HG02870 (cell line): ENCODE measurements at regions not wholly inside any gene's neighbourhood (a gene's known extent, or its start where the extent isn't known, plus 50 kb on each side); places are given as distances from the start of the nearest gene placed in this dataset.
A peak's percentile ranks its signal among the peaks of the same experiment; 100 is the strongest.
"Not testable (repeated sequence)": the region's sequence is repeated elsewhere in the genome, so short reads cannot be mapped to it uniquely, and the experiment has no call there.

Experiments
- ATAC-seq: cut with Tn5 transposase; IDR thresholded peaks from one replicate; pipeline ENCODE4 v1.9.1; 2021; ENCODE audit warnings: mild to moderate bottlenecking, moderate library complexity; ENCODE audit not compliant: unreplicated experiment

DNA sequence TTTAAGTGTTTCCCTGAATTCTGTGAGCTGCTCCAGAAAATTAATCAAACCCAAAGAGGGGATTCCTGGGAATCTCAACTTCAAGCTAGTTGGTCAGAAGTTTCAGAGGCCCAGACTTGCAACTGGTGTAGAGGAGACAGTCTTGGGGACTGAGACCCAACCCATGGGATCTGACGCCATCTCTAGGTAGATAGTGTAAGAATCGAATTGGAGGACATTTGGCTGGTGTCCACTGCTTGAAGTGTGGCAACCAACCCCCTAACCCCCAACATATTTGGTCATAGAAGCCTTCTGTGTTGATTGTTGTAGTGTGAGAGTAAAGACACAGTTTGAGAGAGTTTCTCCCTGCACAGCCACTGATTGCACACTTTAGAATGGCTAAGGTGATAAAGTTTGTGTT, 103.5 kb upstream of the CARMIL1 start:
- no peak for ATAC-seq

DNA sequence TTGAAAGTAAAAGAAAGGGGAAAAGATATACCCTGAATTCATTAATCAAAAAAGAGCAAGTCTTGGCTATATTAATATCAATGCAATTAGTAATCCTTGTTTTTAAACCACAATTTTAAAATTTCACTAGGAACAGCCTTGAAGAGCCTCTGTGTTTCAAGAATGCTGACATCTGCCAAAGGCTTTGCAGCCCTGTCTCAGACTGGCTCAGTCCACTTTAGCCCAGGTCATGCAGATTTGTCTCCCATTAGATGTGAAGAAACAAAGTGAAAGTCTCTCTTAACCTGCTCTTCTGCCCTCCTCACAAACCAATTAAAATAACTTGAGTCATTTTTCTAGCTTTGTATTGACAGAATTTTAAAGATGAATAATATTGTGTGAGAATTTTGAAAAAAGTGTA, 102.7 kb upstream of the CARMIL1 start:
- ATAC-seq = no peak

DNA sequence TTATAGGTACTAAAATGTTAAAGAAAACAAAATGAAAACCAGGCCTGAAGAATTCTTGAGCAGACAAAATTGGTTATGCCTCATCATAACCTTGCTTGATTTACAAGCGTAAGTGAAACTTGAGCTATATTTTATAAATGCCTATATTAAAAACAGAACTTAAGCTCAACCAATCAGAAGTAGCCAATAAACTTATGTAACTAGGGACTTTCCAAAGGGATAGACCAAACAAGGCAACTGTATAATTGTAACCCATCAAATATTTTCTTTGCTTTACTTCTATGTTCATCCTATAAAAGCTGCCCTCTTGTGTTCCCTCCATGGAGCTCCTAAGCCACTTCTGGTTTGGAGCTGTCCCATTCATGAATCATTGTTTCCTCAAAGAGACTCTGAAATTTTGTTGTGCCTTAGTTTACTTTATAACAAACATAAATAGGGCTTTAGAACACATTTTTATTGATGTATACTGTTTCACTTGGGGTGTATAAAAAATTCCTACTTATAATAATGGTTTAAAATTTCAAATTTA, 101.6 kb upstream of the CARMIL1 start:
- no peak for ATAC-seq

DNA sequence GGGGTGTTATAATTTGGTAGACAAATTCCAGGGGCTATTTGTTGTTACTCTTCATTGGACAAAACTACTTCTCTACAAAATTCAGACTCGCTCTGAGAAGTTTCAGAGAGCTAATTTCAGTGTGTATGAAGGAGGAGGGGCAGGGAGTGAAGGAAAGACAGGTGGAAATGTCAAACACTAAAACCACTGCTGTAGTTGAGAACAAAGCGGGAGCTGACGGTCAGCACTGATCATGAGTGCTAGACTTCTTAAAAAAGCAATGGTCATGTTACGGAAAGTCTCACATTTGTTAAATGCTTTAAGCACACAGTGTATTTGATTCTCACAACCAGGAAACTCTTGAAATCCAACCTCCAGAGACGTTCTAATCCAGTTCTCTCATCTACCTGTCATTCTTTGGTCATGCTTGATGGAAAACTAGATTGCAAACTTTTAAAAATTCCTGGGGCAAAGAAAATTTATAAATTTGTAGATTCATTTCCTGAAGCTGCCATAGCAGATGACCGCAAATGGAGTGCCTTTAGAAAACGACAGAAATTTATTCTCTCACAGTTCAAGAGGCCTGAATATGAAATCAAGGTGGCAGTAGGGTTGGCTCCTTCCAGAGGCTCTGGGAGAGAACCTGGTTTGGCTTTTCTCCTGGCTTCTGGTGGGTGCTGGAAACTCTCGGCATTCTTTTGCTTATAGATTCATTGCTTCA, 100.7 kb upstream of the CARMIL1 start:
- ATAC-seq = no peak

DNA sequence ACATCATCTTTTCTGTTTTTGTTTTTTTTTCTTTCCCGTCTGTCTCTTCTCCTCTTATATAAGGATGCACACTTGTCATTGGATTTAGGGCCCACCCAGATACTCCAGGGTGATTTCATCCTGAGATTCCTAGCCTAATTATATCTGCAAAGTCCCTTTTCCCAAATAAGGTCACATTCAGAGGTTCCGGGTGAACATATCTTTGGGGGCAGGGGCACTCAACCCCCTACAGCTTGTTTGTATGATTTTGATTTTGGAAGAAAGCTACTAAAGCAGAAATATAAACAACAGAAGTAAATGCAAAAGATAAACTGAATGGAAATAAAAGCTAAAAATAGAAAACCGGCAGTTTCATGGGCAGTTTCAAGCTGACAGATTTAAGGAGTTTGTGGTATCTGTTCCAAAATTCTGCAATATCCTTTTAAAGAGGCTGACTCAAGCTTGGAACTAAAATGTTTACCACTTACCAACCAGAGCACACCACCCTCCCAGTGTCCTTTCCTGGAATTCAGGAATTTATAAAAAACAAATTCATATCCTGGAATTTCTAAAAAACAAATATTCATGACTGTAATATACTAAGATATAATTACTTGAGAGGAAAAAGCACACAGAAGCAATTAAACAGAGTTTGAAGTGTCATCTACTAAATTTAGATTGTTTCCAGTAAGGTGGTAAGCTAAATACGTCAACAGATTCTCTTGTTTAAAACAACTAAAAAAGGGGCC, 100.0 kb upstream of the CARMIL1 start:
- ATAC-seq = no peak

DNA sequence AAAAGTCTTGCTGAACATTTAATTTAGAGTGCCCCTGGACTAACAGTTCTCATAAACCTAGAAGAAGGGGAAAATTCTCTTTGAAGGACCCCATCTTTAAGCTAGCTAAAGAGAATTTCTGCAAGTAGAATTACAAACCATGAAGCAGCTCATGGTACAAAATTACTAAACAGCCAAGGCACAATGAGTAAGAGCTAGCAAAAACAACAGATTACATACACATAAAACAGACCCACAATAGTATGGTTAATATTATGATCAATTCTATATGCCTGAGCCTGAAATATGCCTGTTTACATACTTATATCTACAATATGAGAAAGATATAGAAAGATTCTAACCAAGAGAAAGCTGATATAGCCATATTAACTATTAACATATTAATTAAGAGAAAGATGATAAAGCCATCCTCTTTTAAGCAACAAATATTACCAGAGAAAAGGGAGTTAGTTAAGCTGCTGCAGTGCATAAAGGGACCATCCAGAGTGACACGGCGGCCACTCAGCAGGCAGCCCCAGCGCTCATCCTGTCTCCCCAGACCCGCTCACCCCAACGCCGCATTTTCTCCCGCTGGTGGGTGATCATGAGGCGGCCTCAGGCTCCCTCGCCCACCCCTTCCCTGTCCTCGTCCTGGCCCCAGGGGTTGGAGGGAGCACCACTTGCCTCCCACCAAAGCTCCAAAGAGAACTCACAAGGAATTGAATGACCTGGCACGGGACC, 98.4 kb upstream of the CARMIL1 start:
- ATAC-seq = no peak

DNA sequence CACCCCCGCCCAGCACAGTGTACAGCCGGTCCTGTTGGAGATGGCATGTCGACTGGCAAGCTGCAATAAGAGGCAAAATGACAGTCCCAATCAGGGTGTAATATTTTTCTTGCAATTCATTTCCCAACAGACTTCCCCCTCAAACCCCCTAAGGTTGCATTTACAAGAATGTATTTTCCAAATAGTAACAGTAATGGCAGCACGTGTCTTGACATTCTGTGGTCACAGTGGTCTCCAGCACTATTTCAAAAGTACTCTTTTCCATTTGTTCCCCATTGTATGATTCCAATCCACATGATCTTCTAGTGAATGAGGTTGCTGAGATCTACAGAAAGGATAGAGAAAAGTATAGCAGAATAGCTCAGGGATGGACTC, 97.8 kb upstream of the CARMIL1 start:
- ATAC-seq = no peak

DNA sequence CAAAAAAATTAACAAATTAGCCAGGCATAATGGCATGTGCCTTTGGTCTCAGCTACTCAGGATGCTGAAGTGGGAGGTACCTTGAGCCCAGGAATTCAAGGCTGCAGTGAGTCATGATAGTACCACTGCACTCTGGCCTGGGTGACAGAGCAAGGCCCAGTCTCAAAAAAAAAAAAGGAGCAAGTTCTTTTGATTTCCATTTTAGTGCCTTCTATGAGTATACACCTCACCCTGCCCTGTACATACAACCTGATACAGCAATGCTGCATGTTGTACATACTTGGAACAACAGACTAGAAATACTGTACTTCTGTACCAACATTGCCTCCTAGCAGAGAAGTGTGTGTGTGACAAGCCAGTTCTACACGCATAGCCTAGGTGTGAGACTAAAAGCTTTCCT, 97.3 kb upstream of the CARMIL1 start:
- ATAC-seq = no peak

DNA sequence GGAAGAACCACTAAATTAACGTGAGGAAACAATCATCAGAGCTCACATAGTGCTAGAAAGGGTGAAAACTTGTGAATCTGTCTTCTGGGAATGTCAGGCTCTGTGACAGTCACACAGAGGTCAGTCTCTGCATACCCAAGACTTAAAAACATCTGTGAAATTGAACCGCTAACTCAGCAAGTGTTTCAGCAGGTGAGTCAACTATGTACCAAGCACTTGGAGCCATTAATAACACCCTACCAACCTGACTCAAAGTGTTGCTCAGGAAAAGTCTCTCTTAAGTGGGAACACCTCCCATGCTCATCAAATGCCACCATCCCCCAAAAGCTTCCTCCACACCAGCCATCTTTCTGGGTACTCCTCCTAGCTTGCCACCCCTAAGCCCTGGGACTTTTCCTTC, 92.3 kb upstream of the CARMIL1 start:
- peak; percentile 88 for ATAC-seq

DNA sequence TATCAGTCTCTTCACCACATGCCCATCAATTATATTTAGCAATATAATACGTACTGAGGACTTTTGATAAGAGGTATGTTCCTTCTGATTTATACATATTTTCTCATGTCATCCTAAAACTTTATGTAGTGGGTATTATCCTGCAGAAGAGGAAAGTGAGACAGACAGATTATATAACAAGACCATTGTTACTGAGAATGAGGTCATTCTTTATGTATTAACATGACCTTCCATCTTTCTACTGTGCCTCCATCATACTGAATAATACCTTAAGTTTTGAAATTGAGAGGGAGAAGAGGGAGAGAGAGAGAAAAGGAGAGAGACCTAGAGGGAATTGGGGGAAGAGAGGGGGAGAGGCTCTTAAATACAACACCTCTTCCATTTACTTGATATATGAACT, 90.9 kb upstream of the CARMIL1 start:
- ATAC-seq = no peak

DNA sequence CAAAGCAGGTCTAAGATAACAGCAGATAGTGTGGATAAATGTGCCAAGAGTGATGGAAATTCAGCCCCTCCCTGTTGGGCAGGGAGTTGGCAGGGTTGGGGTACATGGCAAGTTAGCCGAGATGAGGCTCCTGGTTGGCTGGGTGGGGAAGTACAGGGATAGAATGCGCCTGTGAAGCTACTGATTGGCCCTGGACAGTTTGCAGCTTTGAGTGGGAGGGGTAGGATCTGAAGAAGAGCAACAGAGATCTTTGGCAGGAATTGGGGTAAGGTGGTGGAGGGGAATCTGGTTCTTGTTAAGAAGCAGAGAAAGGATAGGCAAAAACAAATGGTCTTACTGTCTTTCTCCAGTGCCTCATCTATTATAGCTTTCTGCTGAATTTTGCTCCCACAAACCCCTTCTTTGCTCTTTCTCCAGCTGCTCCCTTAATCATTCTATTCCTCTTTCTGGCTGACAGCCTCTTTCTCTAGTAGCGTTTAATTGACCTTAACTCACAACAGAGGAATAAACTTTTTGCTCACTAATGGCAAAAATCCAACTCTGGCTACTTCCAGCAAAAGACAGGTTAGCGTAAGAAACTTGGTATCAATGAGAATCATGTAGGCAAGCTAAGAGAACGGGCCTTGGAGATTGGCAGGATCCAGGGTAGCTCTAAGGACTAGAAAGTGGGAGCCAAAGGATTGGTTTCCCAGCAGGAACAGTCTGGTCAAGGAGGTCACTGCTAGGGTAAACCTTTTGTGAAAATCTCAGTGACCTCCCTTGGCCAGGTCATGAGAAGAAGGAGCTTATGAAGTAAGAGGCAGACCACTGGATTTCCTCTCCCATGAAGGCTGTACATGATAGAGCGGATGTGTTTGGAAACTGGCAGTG, 86.3 kb upstream of the CARMIL1 start:
- ATAC-seq = no peak

DNA sequence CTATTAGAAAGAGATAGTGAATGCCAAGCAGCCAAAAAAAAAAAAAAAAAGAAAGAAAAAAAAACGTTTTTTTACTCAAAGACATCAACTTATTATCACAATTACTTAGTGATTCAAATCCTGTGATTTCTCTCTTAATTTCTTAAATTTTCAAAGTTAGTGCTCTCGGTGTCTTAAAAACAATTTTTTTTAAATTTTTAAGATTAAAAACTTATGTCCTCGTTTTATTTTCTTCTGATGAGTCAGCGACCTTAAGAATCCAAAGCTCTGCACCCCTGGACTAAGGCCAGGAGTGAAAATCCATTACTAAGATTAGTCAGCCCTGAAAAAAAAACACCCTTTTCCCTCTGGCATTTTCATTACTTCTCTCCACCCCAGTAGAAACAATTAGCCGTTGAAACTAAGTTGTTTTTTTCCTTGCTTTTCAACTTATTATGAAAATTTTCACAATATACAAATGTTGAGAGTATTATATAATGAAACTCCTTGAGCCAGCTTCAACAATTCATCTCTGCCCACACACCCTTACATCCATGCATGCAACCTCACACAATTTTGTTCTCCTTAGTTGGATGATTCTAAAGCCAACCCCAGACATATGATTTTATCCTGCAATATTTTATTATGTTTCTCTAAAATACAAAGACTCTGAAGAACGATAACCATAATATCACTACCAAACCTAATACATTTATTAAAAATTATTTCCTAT, 85.6 kb upstream of the CARMIL1 start:
- no peak for ATAC-seq

DNA sequence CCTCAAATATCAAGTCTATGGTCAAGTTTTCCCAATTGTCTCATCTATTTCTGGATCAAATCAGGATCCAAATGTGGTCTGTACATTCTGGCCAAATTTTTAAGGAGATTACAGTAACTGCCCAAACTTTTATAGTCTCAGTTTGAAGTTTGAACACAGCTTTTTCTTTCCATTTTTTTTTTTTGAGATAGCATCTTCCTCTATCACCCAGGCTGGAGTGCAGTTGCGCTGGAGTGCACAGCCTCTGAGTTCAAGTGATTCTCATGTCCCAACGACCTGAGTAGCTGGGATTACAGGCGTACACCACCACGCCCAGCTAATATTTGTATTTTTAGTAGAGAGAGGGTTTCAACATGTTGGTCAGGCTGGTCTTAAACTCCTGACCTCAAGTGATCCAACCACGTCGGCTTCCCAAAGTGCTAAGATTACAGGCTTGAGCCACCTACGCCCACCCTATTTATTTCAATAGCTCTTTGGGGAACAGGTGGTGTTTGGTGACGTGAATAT, 84.9 kb upstream of the CARMIL1 start:
- ATAC-seq = no peak

DNA sequence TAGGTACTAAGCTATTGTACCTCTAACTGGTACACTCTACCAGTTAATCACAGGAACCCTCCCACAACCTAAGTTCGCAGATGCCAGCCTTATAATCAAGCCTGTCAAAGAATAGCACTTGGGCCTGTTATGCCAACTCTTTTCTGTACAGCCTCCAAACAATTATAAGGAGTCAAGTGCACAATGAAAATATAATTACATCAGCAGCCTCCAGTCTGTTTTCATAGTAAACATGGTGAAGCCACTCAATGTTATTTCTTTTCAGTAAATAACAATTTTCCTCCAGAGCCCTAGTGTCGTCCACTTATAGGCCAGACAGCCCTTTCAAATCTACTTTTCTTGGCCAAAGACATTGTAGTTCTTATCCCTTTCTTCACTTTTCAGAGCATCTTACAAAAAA, 82.7 kb upstream of the CARMIL1 start:
- no peak for ATAC-seq

DNA sequence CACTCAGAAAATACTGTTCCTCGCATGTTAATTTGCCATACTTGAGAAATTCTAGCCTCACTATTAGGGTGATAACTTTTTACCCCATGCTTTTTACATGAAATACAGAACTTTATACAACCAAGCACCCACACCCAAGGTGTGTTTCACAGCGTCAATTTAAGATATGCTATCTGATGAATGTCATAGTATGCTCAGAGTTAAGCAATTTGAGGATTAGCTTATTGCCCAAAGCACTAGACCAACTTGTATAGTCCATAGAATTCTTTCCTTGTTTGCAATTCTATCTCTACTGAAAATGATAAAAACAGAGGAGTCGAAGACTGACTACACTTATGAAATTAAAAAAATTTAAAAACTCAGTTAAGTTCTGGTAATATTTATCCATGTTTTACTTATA, 82.1 kb upstream of the CARMIL1 start:
- no peak for ATAC-seq

DNA sequence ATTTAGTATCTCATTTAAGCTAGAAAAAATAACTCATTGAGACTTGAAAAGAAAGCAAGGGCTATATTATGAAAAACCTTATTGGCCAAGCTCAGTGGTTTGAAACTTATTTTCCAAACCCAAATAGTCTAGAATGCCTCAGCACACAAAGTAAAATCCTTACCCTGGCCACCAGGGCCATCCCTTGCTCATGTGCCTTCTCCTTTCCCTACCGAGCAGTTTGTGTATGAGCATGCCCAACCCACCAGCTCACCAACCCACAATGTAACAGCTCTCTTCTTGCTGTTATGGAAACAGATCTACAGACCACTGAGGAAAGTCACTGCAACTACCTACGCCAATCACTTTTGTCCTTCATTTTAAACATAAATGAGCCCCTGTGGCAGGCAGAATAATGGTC, 79.6 kb upstream of the CARMIL1 start:
- ATAC-seq = no peak

DNA sequence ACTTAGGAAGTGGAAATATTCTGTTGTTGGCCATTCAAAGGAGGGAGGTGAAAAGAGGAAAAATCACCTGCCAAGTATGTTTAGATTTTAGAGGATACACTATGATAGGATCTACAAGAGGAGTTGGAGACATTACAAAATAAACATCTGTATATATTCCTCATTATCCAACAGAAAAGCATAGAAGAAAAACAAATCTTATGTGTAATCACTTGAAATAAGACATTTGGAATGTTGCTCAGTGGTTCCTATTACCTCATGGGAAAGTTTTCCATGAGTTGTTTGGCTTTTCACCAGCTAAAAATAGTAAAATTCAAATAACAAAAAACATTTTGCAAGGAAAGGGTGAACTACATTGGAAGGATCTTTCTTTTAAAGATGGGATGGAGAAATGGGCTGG, 76.7 kb upstream of the CARMIL1 start:
- no peak for ATAC-seq

DNA sequence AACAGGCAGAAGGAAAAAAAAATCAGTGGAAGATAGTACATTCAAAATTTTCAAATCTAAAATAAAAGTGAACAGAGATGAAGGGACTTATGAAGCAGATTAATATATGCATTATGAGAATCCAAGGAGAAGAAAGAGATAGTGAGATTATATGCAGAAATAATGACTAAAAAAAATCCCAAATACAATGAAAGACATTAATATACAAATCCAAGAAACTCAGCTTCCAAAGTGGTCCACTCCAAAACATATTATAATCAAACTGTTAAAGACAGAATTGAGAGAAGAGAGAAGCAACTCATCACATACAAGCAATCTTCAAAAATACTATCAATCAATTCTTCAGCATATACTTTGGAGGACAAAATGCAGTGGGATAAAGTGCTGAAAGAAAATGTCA, 73.5 kb upstream of the CARMIL1 start:
- no peak for ATAC-seq

DNA sequence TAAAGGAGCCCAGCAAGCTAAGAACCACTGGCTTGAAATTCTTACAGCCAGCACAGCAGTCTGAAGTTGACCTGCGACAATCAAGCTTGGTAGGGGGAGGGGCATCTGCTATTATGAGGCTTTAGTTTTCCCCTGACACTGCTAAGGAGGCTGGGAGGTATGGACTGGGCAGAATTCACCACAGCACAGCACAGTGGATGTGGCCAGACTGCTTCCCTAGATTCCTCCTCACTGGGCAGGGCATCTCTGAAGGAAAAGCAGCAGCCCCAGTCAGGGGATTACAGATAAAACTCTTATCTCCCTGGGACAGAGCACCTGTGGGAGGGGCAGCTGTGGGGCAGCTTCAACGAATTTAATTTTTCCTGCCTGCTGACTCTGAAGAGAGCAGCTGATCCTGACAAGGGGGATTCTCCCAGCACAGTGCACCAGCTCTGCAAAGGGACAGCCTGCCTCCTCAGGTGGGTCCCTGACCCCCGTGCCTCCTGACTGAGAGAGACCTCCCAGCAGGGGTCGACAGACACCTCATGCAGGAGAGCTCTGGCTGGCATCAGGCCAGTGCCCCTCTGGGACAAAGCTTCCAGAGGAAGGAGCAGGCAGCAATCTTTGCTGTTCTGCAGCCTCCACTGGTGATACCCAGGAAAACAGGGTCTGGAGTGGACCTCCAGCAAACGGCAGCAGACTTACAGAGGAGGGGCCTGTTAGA, 71.6 kb upstream of the CARMIL1 start:
- not testable (repeated sequence) for ATAC-seq

DNA sequence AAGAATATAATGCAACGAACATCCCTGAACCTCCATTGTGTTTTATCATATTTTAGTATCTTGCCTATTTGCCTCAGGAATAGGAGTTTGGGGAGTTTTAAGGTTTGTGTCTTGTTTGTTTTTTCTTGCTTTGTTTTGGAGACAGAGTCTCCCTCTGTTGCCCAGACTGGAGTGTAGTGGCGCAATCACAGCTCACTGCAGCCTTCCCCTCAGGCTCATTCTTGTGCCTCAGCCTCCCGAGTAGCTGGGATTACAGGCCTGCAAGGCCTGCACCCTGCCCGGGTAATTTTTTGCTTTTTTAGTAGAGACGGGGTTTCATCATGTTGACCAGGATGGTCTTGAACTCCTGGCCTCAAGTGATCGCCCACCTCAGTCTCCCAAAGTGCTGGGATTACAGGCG, 63.3 kb upstream of the CARMIL1 start:
- ATAC-seq = no peak
